Keratinocyte (primary cell): ENCODE measurements at regions not wholly inside any gene's neighbourhood (a gene's known extent, or its start where the extent isn't known, plus 50 kb on each side); places are given as distances from the start of the nearest gene placed in this dataset.

Source experiments
- DNase-seq: peaks from one replicate; pipeline ENCODE4 v3.0.0-alpha.2; 2011; ENCODE audit warnings: low read depth, missing footprints, low spot score
- FAIRE-seq: peaks from 2 replicates; lab custom pipeline; 2011; peaks lifted over from hg19 to GRCh38; lab: Jason Lieb, UNC
- H2AFZ ChIP-seq: 2 replicates; pipeline ENCODE4 v1.6.0; 2012; ENCODE audit warnings: low read length, control low read depth, inconsistent platforms; ENCODE audit not compliant: control insufficient read depth
- H3K27ac ChIP-seq: 2 replicates; pipeline ENCODE4 v1.5.1; 2011; ENCODE audit warnings: low read length; ENCODE audit not compliant: control insufficient read depth, insufficient read depth
- H3K27me3 ChIP-seq: 3 replicates; pipeline ENCODE4 v1.6.0; 2011; ENCODE audit warnings: low read length; ENCODE audit not compliant: control insufficient read depth, insufficient read depth; ENCODE audit errors: extremely low read depth
- H3K36me3 ChIP-seq, 2 experiments: 2 replicates in 1 of 2; 3 replicates in 1 of 2; pipeline ENCODE4 v1.5.1; 2011; ENCODE audit warnings: low read length in 2 of 2, mild to moderate bottlenecking in 1 of 2; ENCODE audit not compliant: control insufficient read depth in 2 of 2, insufficient read depth in 2 of 2; ENCODE audit errors: extremely low read depth in 1 of 2
- H3K4me1 ChIP-seq: 3 replicates; pipeline ENCODE4 v1.5.1; 2011; ENCODE audit warnings: low read length; ENCODE audit not compliant: control insufficient read depth, insufficient read depth; ENCODE audit errors: extremely low read depth
- H3K4me2 ChIP-seq: 3 replicates; pipeline ENCODE4 v1.6.0; 2011; ENCODE audit warnings: low read depth, low read length; ENCODE audit not compliant: control insufficient read depth, insufficient read depth; ENCODE audit errors: extremely low read depth
- H3K4me3 ChIP-seq, 3 experiments: fragments of 200-600 bp in 1 of 3; sonication (generic) in 1 of 3; 2 replicates in 2 of 3; 3 replicates in 1 of 3; pipeline ENCODE4 v1.5.1; 2011 to 2016; ENCODE audit warnings: low read length in 3 of 3, mild to moderate bottlenecking in 3 of 3, control low read depth in 2 of 3, inconsistent platforms in 1 of 3, low read depth in 1 of 3, mixed read lengths in 1 of 3, mixed run types in 1 of 3, moderate library complexity in 1 of 3; ENCODE audit not compliant: control insufficient read depth in 2 of 3, insufficient read depth in 2 of 3; ENCODE audit errors: extremely low read depth in 1 of 3
- H3K79me2 ChIP-seq: 2 replicates; pipeline ENCODE4 v1.6.0; 2012; ENCODE audit warnings: low read length; ENCODE audit not compliant: control insufficient read depth, insufficient read depth
- H3K9ac ChIP-seq: 3 replicates; pipeline ENCODE4 v1.6.0; 2011; ENCODE audit warnings: low read length; ENCODE audit not compliant: control insufficient read depth, insufficient read depth; ENCODE audit errors: extremely low read depth
- H3K9me1 ChIP-seq: 3 replicates; pipeline ENCODE4 v1.6.0; 2011; ENCODE audit warnings: low read length; ENCODE audit not compliant: control insufficient read depth, insufficient read depth; ENCODE audit errors: extremely low read depth
- H3K9me3 ChIP-seq: 2 replicates; pipeline ENCODE4 v1.5.1; 2012; ENCODE audit warnings: low read depth, low read length; ENCODE audit not compliant: control insufficient read depth
- H4K20me1 ChIP-seq: 3 replicates; pipeline ENCODE4 v1.6.0; 2011; ENCODE audit warnings: low read length; ENCODE audit not compliant: control insufficient read depth, insufficient read depth; ENCODE audit errors: extremely low read depth
- CTCF ChIP-seq, 3 experiments: IDR thresholded peaks in 1 of 3; conservative IDR thresholded peaks in 1 of 3; optimal IDR thresholded peaks in 1 of 3; 2 replicates in 2 of 3; 3 replicates in 1 of 3; pipeline versions ENCODE3 to v1.5.1; 2011; ENCODE audit warnings: low read length in 3 of 3, mild to moderate bottlenecking in 3 of 3, moderate library complexity in 2 of 3, control low read depth in 1 of 3, inconsistent platforms in 1 of 3; ENCODE audit not compliant: insufficient read depth in 2 of 3; ENCODE audit errors: extremely low read depth in 1 of 3
- EZH2 ChIP-seq: IDR thresholded peaks from one replicate; pipeline ENCODE4 v1.6.1; 2012; ENCODE audit warnings: inconsistent platforms, mild to moderate bottlenecking, low read length, moderate library complexity
- dilution Hi-C: fragments of 300-500 bp; cut with MboI; formaldehyde crosslinking; loops from one replicate; pipeline ENCODE4 v1.7.0; 2020; ENCODE audit warnings: low sequenced_read_pairs; ENCODE audit not compliant: extremely low pct_ligation_motif_present

- Histone ChIP-seq H3K36me3 (no peaks in the 10 kb centered on the region), H3K9me3 (no peaks in the 10 kb centered on the region), H3K9ac (no peak overlapping the region), H3K79me2 (no peaks in the 10 kb centered on the region), H4K20me1 (no peaks in the 10 kb centered on the region), H3K4me3 (no peak overlapping the region), H3K27me3 (no peaks in the 10 kb centered on the region), H3K4me1 (no peaks in the 10 kb centered on the region), H3K9me1 (no peaks in the 10 kb centered on the region), H3K4me2 (no peak overlapping the region), H3K27ac (no peak overlapping the region), H2AFZ (no peak overlapping the region)
- DNase-seq, result no peak
- no peak for FAIRE-seq
- dilution Hi-C loops, result no loop called here
- TF ChIP-seq EZH2, result no peak
- TF ChIP-seq CTCF (optimal IDR thresholded peaks at IDR 0.05 in 1 of 3, IDR thresholded peaks at IDR 0.05 in 1 of 3, conservative IDR thresholded peaks at IDR 0.05 in 1 of 3; ENCODE audit: extremely low read depth in 1 of 3, insufficient read depth in 2 of 3, low read length in 3 of 3), result no peak
Measured at GRCh38 chr18:41617647-41618046, 337.4 kb upstream of the PIK3C3 start.

- Histone ChIP-seq H3K9me1 (no peaks in the 10 kb centered on the region), H3K36me3 (no peaks in the 10 kb centered on the region), H3K9me3 (no peaks in the 10 kb centered on the region), H3K27me3 (no peaks in the 10 kb centered on the region), H3K4me3 (no peak overlapping the region), H4K20me1 (no peaks in the 10 kb centered on the region), H3K4me2 (no peak overlapping the region), H2AFZ (no peak overlapping the region), H3K4me1 (no peaks in the 10 kb centered on the region), H3K27ac (no peak overlapping the region), H3K9ac (no peak overlapping the region), H3K79me2 (no peaks in the 10 kb centered on the region)
- TF ChIP-seq CTCF (optimal IDR thresholded peaks at IDR 0.05 in 1 of 3, IDR thresholded peaks at IDR 0.05 in 1 of 3, conservative IDR thresholded peaks at IDR 0.05 in 1 of 3; ENCODE audit: extremely low read depth in 1 of 3, insufficient read depth in 2 of 3, low read length in 3 of 3) (no peak), EZH2 (no peak)
- FAIRE-seq (no peak), DNase-seq (no peak)
- dilution Hi-C loops, result no loop called here
Measured at GRCh38 chr18:41613003-41613609, 341.9 kb upstream of the PIK3C3 start.
